AG04449 (cell line): ENCODE measurements at regions not wholly inside any gene's neighbourhood (a gene's known extent, or its start where the extent isn't known, plus 50 kb on each side); places are given as distances from the start of the nearest gene placed in this dataset.

Experiments
- CTCF ChIA-PET: fragments of 350-600 bp; formaldehyde crosslinking; extraction: SDS; loops from one replicate; lab custom pipeline; 2021; ENCODE audit warnings: antibody characterized with exemption; lab: Yijun Ruan, JAX
- POLR2A ChIA-PET: fragments of 400-600, 350-600 bp; formaldehyde crosslinking; extraction: SDS; loops from one replicate; lab custom pipeline; 2020; ENCODE audit warnings: antibody characterized with exemption, inconsistent platforms; lab: Yijun Ruan, JAX
- DNase-seq: peaks from one replicate; pipeline ENCODE4 v3.0.0-alpha.2; 2010; ENCODE audit warnings: low read depth, low spot score
- H3K4me3 ChIP-seq: 2 replicates; pipeline ENCODE4 v1.5.1; 2011; ENCODE audit warnings: low read depth, mild to moderate bottlenecking, control low read depth, low read length
- TF ChIP-seq, protein P1 (sequence below): IDR thresholded peaks from one replicate; pipeline ENCODE4 v1.5.1; 2011; ENCODE audit warnings: mild to moderate bottlenecking, moderate library complexity, low read length, control low read depth, inconsistent platforms; ENCODE audit not compliant: insufficient read depth; ENCODE audit errors: missing control alignments

DNA sequence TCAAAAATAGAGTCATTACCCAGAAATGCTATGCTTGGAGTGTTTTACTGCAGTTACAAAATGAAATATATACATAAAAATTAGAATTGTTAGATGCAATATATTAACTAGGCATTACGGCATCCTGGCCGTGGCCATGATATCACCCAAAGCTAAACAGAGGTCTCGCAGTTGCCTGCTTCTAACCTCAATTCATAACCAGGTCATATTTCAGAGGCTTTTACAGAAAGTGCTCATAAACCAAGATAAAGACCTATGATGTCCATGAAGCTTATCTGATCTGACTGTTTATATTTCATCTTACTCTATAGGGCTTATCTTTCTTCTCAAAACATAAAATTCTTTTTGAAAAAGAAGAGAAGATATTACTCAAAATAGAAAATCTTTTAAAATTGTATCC is 664.5 kb upstream of the SALL1 start:
- CTCF ChIA-PET, result interaction anchor here (9.7 kb wide), 1 partner anchor 168 kb away, joined by 139 read pairs; no protein-coding TSS in a partner anchor
- no peak overlapping the region for H3K4me3 ChIP-seq

DNA sequence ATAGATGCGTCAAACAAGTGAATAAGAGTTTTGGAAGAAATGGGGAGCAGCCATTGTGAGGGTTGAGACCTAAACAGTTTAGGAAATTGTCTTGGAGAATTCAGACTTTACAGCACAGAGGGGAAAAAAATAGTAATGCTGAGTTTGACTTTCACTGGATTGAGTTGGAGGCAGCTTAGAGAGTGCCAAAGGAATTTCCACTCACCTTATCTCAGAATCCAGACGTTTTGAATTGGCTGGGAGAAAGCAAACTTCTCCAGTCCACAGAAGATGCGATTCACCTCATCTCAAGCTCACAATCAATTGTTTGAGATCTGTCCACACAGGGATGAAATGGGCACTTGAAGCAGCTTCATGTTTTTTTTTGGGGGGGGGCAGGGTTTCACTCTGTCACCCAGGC is 663.5 kb upstream of the SALL1 start:
- no peak overlapping the region for H3K4me3 ChIP-seq
- TF ChIP-seq, protein P1, sequence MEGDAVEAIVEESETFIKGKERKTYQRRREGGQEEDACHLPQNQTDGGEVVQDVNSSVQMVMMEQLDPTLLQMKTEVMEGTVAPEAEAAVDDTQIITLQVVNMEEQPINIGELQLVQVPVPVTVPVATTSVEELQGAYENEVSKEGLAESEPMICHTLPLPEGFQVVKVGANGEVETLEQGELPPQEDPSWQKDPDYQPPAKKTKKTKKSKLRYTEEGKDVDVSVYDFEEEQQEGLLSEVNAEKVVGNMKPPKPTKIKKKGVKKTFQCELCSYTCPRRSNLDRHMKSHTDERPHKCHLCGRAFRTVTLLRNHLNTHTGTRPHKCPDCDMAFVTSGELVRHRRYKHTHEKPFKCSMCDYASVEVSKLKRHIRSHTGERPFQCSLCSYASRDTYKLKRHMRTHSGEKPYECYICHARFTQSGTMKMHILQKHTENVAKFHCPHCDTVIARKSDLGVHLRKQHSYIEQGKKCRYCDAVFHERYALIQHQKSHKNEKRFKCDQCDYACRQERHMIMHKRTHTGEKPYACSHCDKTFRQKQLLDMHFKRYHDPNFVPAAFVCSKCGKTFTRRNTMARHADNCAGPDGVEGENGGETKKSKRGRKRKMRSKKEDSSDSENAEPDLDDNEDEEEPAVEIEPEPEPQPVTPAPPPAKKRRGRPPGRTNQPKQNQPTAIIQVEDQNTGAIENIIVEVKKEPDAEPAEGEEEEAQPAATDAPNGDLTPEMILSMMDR, result no peak
- CTCF ChIA-PET, result interaction anchor here (1.9 to 9.7 kb wide), 2 partner anchors 156 to 168 kb away, joined by 4 to 139 read pairs; no protein-coding TSS in a partner anchor
- DNase-seq, result no peak
- POLR2A ChIA-PET, result no interaction called here

More for the DNA sequence above, 664.5 kb upstream of the SALL1 start:
- no peak for DNase-seq
- POLR2A ChIA-PET, result no interaction called here
- TF ChIP-seq, protein P1, result no peak

DNA sequence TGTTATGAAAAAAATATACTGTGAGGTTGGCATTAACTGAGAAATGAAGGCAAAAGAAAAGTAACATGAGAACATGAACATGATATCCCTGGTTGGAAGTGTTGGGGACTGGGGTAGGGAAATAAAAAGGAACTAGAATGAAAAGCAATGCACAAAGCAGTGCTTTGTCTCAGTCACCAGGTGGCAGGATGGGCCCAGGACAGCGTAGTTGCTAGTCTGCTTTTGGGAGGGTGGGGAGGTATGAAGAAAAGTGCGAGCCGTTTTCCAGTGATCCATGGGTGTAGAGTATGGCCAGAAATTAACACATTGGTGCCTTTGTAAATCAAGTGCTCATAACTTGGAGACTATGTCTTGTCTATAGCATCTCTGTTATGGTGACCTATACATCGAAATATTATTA is 662.5 kb upstream of the SALL1 start:
- ChIA-PET CTCF (interaction anchor here (1.9 to 9.7 kb wide), 2 partner anchors 157 to 170 kb away, joined by 4 to 139 read pairs; no protein-coding TSS in a partner anchor), POLR2A (no interaction called here)
- no peak overlapping the region for H3K4me3 ChIP-seq
- DNase-seq, result no peak
- TF ChIP-seq, protein P1, result peak; percentile 14

DNA sequence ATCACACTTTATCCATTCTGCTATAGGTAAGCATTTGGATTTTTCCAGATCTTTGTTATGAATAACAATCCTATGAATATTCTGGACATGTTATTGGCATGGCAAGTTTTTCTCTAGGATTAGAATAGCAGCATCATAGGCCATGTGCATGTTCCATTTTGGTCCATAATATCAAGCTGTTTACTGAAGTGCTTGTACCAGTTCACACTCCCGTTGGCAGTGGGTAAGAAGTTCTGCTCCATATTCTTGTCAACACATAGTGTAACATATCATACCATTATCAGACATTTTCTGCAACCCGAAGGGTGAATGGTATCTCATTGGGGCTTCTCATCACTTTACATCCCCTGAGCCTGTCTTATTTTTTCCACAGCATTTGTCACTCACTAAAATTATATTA is 661.9 kb upstream of the SALL1 start:
- TF ChIP-seq, protein P1, result no peak
- ChIA-PET POLR2A (no interaction called here), CTCF (interaction anchor here (2.3 kb wide), 1 partner anchor 169 kb away, joined by 8 read pairs; no protein-coding TSS in a partner anchor)
- no peak for DNase-seq
- no peak overlapping the region for H3K4me3 ChIP-seq

DNA sequence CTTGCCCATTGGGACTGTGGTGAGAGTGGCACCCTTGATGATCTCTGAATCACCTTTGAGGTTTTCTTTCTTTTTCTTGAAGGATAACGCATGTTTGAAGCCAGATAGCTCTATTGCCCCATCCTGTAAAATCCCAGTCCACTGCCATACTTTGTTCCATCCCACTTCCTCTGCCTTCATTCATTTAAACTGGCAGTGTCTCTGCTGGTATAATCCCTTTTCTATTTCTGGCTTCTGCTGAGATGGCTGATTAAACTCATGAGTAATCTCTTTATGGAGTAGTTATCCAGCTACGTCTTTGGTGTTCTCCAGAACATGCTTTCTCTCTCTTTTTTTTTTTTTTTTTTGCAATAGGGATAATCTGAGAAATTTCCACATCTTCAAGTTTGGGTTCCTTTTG is 656.5 kb upstream of the SALL1 start:
- CTCF ChIA-PET, result interaction anchor here (0.6 to 1.9 kb wide), 2 partner anchors 11 to 539 kb away, joined by 3 to 8 read pairs; no protein-coding TSS in a partner anchor
- no peak for DNase-seq
- no peak overlapping the region for H3K4me3 ChIP-seq
- POLR2A ChIA-PET, result no interaction called here
- TF ChIP-seq, protein P1, result no peak

DNA sequence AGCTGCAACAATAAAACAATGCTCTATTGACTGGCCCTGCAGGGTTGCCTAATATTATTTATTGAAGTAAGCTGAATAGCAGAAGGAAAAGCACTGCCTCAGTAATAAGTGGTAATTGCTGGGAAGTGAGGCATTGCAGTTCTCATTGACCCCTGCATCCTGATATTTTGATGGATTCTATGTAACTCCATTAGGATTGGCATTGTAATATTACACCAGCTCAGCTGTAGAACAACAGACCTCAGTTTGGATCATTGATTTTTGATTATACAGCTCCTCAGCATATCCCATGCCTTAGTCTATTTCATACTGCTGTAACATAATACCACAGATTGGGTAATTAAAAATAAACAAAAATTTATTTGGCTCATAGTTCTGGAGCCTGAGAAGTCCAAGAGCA is 650.6 kb upstream of the SALL1 start:
- CTCF ChIA-PET, result no interaction called here
- TF ChIP-seq, protein P1, result no peak
- POLR2A ChIA-PET, result no interaction called here
- no peak overlapping the region for H3K4me3 ChIP-seq
- DNase-seq, result no peak
